ENCODE measurements at regions not wholly inside any gene's neighbourhood (a gene's known extent, or its start where the extent isn't known, plus 50 kb on each side); places are given as distances from the start of the nearest gene placed in this dataset.
"Not testable (repeated sequence)": the region's sequence is repeated elsewhere in the genome, so short reads cannot be mapped to it uniquely, and the experiment has no call there.

GRCh38 chr10:28087661-28088351 lies 88.9 kb upstream of the ODAD2 start:
- peaks cover 60% of the 10 kb centered on the region for H3K36me3 Mint-ChIP-seq
- DNase-seq (peak in 1 of 3 donors; percentile 1), ATAC-seq (ENCODE audit: low read depth in 2 of 2) (no peak)
- peaks cover 0 to 4% (median 0%) of the 10 kb centered on the region in 7 donors for H3K9me3 Mint-ChIP-seq
- no peaks in the 10 kb centered on the region for H3K27me3 ChIP-seq (ENCODE audit: control insufficient read depth, insufficient read depth, low read length)
- no peaks in the 10 kb centered on the region for H3K27me3 Mint-ChIP-seq
- peaks cover 11% of the 10 kb centered on the region for H3K36me3 ChIP-seq (ENCODE audit: control insufficient read depth, insufficient read depth, low read length)
- no peaks in the 10 kb centered on the region for H3K4me1 Mint-ChIP-seq
- no peak overlapping the region for H3K27ac Mint-ChIP-seq
- H3K4me3 ChIP-seq (ENCODE audit: low read depth, low read length): no peak overlapping the region
- H3K4me1 ChIP-seq (ENCODE audit: control insufficient read depth, insufficient read depth, low read length, poor library complexity, severe bottlenecking): no peaks in the 10 kb centered on the region
- no peak overlapping the region for H3K27ac ChIP-seq (ENCODE audit: insufficient read depth, low read length, poor library complexity, severe bottlenecking)
- H3K9me3 ChIP-seq (ENCODE audit: control insufficient read depth in 2 of 2, low read length in 2 of 2): no peaks in the 10 kb centered on the region
- H3K4me3 Mint-ChIP-seq: no peak overlapping the region

DNA sequence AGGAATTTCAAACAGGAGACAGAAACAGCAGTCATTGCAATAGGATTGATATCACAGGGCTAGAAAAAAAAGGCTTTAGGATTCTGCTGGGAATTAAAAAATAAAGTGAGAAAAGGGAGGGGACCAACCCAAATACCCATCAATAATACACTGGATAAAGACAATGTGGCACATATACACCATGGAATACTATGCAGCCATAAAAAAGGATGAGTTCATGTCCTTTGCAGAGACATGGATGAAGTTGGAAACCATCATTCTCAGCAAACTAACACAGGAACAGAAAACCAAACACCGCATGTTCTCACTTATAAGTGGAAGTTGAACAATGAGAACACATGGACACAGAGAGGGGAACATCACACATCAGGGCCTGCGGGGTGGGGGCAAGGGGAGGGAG lies 86.9 kb upstream of the ODAD2 start:
- not testable (repeated sequence) for H3K9me3 Mint-ChIP-seq; H3K27me3 ChIP-seq (ENCODE audit: control insufficient read depth, insufficient read depth, low read length); H3K27ac Mint-ChIP-seq; DNase-seq; ATAC-seq (ENCODE audit: low read depth in 2 of 2); H3K27me3 Mint-ChIP-seq; H3K4me3 ChIP-seq (ENCODE audit: low read depth, low read length); H3K9me3 ChIP-seq (ENCODE audit: control insufficient read depth in 2 of 2, low read length in 2 of 2); H3K27ac ChIP-seq (ENCODE audit: insufficient read depth, low read length, poor library complexity, severe bottlenecking); H3K4me1 Mint-ChIP-seq; H3K4me3 Mint-ChIP-seq; H3K4me1 ChIP-seq (ENCODE audit: control insufficient read depth, insufficient read depth, low read length, poor library complexity, severe bottlenecking)
- H3K36me3 ChIP-seq (ENCODE audit: control insufficient read depth, insufficient read depth, low read length): peaks cover 11% of the 10 kb centered on the region
- H3K36me3 Mint-ChIP-seq: peaks cover 56% of the 10 kb centered on the region

GRCh38 chr10:28082885-28083284 lies 84.0 kb upstream of the ODAD2 start:
- H3K4me1 ChIP-seq (ENCODE audit: control insufficient read depth, insufficient read depth, low read length, poor library complexity, severe bottlenecking): no peaks in the 10 kb centered on the region
- ATAC-seq (ENCODE audit: low read depth in 2 of 2) (no peak), DNase-seq (no peak)
- H3K9me3 ChIP-seq (ENCODE audit: control insufficient read depth in 2 of 2, low read length in 2 of 2): no peaks in the 10 kb centered on the region
- Mint-ChIP-seq H3K4me1 (no peaks in the 10 kb centered on the region), H3K4me3 (no peak overlapping the region), H3K36me3 (peaks cover 48% of the 10 kb centered on the region), H3K27ac (no peak overlapping the region), H3K9me3 (peaks cover 0 to 4% (median 0%) of the 10 kb centered on the region in 7 donors), H3K27me3 (no peaks in the 10 kb centered on the region)
- H3K27me3 ChIP-seq (ENCODE audit: control insufficient read depth, insufficient read depth, low read length): no peaks in the 10 kb centered on the region
- no peak overlapping the region for H3K4me3 ChIP-seq (ENCODE audit: low read depth, low read length)
- no peak overlapping the region for H3K27ac ChIP-seq (ENCODE audit: insufficient read depth, low read length, poor library complexity, severe bottlenecking)
- H3K36me3 ChIP-seq (ENCODE audit: control insufficient read depth, insufficient read depth, low read length): peaks cover 11% of the 10 kb centered on the region

DNA sequence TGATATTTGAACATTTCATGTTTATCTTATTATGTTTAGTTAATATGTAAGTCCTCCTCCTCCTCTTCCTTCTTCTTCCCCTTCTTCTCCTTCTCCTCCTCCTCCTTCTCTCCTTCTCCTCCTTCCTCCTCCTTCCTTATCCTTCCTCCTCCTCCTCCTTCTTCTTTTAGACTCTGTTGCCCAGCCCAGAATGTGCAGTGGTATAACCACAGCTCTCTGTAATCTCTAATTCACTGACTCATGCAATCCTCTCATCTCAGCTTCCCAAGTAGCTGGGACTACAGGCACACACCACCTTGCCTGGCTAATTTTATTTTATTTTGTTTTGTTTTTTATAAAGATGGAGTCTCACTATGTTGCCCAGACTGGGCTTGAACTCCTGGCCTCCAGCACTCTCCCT lies 83.4 kb upstream of the ODAD2 start:
- no peak overlapping the region for H3K27ac Mint-ChIP-seq

GRCh38 chr10:28077889-28078288 lies 79.0 kb upstream of the ODAD2 start:
- H3K4me1 Mint-ChIP-seq: no peaks in the 10 kb centered on the region
- DNase-seq: no peak
- H3K9me3 Mint-ChIP-seq: peaks cover 0 to 1% (median 0%) of the 10 kb centered on the region in 7 donors
- Histone ChIP-seq H3K4me1 (ENCODE audit: control insufficient read depth, insufficient read depth, low read length, poor library complexity, severe bottlenecking) (no peaks in the 10 kb centered on the region), H3K27me3 (ENCODE audit: control insufficient read depth, insufficient read depth, low read length) (no peaks in the 10 kb centered on the region), H3K9me3 (ENCODE audit: control insufficient read depth in 2 of 2, low read length in 2 of 2) (no peaks in the 10 kb centered on the region), H3K36me3 (ENCODE audit: control insufficient read depth, insufficient read depth, low read length) (peaks cover 8% of the 10 kb centered on the region), H3K4me3 (ENCODE audit: low read depth, low read length) (no peak overlapping the region), H3K27ac (ENCODE audit: insufficient read depth, low read length, poor library complexity, severe bottlenecking) (no peak overlapping the region)
- no peak for ATAC-seq (ENCODE audit: low read depth in 2 of 2)
- no peak overlapping the region for H3K4me3 Mint-ChIP-seq
- H3K36me3 Mint-ChIP-seq: peaks cover 22% of the 10 kb centered on the region
- no peaks in the 10 kb centered on the region for H3K27me3 Mint-ChIP-seq
- H3K27ac Mint-ChIP-seq: no peak overlapping the region

More for the DNA sequence above, 83.4 kb upstream of the ODAD2 start:
- H3K9me3 Mint-ChIP-seq: peaks cover 0 to 4% (median 0%) of the 10 kb centered on the region in 7 donors
- Histone ChIP-seq H3K27ac (ENCODE audit: insufficient read depth, low read length, poor library complexity, severe bottlenecking) (no peak overlapping the region), H3K9me3 (ENCODE audit: control insufficient read depth in 2 of 2, low read length in 2 of 2) (no peaks in the 10 kb centered on the region), H3K27me3 (ENCODE audit: control insufficient read depth, insufficient read depth, low read length) (no peaks in the 10 kb centered on the region), H3K4me1 (ENCODE audit: control insufficient read depth, insufficient read depth, low read length, poor library complexity, severe bottlenecking) (no peaks in the 10 kb centered on the region), H3K36me3 (ENCODE audit: control insufficient read depth, insufficient read depth, low read length) (peaks cover 8% of the 10 kb centered on the region), H3K4me3 (ENCODE audit: low read depth, low read length) (no peak overlapping the region)
- H3K36me3 Mint-ChIP-seq: peaks cover 42% of the 10 kb centered on the region
- no peak for DNase-seq
- H3K4me1 Mint-ChIP-seq: no peaks in the 10 kb centered on the region
- no peaks in the 10 kb centered on the region for H3K27me3 Mint-ChIP-seq
- H3K4me3 Mint-ChIP-seq: no peak overlapping the region
- no peak for ATAC-seq (ENCODE audit: low read depth in 2 of 2)

DNA sequence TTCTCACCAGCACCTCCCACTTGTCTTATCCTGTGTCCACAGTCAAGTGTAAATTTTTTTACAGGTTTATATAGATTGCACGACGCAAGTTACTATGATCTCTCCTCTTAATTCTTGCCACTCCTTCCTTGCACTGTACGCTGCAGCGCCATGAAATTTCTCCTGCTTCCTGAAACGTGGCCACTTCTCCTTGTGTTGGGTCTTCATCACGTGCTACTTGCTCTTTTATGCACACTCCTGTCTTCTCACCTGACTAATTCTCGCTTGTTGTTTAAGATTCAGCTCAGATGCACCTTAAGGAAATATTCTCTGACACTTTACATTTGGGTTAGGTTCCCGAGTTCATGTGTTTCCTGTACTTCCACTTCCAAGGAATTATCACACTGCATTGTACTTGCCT lies 76.5 kb upstream of the ODAD2 start:
- H3K4me1 Mint-ChIP-seq: no peaks in the 10 kb centered on the region
- no peaks in the 10 kb centered on the region for H3K27me3 ChIP-seq (ENCODE audit: control insufficient read depth, insufficient read depth, low read length)
- no peak overlapping the region for H3K27ac Mint-ChIP-seq
- H3K36me3 Mint-ChIP-seq: peaks cover 22% of the 10 kb centered on the region
- no peak for ATAC-seq (ENCODE audit: low read depth in 2 of 2)
- no peak overlapping the region for H3K27ac ChIP-seq (ENCODE audit: insufficient read depth, low read length, poor library complexity, severe bottlenecking)
- H3K9me3 Mint-ChIP-seq: peaks cover 0 to 1% (median 0%) of the 10 kb centered on the region in 7 donors
- H3K9me3 ChIP-seq (ENCODE audit: control insufficient read depth in 2 of 2, low read length in 2 of 2): no peaks in the 10 kb centered on the region
- H3K27me3 Mint-ChIP-seq: no peaks in the 10 kb centered on the region
- H3K4me3 Mint-ChIP-seq: no peak overlapping the region
- no peak overlapping the region for H3K4me3 ChIP-seq (ENCODE audit: low read depth, low read length)
- peaks cover 8% of the 10 kb centered on the region for H3K36me3 ChIP-seq (ENCODE audit: control insufficient read depth, insufficient read depth, low read length)
- no peaks in the 10 kb centered on the region for H3K4me1 ChIP-seq (ENCODE audit: control insufficient read depth, insufficient read depth, low read length, poor library complexity, severe bottlenecking)
- no peak for DNase-seq

DNA sequence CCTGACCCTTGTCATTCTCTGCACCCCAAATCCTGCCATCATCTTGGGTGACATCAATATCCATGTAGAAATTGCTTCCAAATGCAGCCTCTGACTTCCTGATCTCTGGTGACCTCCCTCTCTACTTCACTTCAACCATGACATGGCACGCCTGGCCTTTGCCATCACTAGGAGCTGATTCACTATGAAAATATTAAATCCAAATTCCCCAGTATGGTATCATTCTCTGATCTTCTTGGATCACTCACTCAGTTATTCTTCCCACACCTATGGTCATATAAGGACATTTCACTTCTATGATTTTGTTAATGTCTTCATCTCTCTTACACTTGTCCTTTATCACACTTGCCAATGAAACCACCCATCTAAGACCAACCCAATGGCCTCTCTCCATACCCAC lies 73.7 kb upstream of the ODAD2 start:
- Mint-ChIP-seq H3K27me3 (no peaks in the 10 kb centered on the region), H3K9me3 (peaks cover 0 to 4% (median 0%) of the 10 kb centered on the region in 7 donors), H3K36me3 (peaks cover 21% of the 10 kb centered on the region), H3K4me1 (no peaks in the 10 kb centered on the region), H3K4me3 (no peak overlapping the region), H3K27ac (no peak overlapping the region)
- Histone ChIP-seq H3K27me3 (ENCODE audit: control insufficient read depth, insufficient read depth, low read length) (no peaks in the 10 kb centered on the region), H3K4me3 (ENCODE audit: low read depth, low read length) (no peak overlapping the region), H3K27ac (ENCODE audit: insufficient read depth, low read length, poor library complexity, severe bottlenecking) (no peak overlapping the region), H3K9me3 (ENCODE audit: control insufficient read depth in 2 of 2, low read length in 2 of 2) (no peaks in the 10 kb centered on the region), H3K36me3 (ENCODE audit: control insufficient read depth, insufficient read depth, low read length) (peaks cover 8% of the 10 kb centered on the region), H3K4me1 (ENCODE audit: control insufficient read depth, insufficient read depth, low read length, poor library complexity, severe bottlenecking) (no peaks in the 10 kb centered on the region)
- DNase-seq: no peak
- no peak for ATAC-seq (ENCODE audit: low read depth in 2 of 2)

DNA sequence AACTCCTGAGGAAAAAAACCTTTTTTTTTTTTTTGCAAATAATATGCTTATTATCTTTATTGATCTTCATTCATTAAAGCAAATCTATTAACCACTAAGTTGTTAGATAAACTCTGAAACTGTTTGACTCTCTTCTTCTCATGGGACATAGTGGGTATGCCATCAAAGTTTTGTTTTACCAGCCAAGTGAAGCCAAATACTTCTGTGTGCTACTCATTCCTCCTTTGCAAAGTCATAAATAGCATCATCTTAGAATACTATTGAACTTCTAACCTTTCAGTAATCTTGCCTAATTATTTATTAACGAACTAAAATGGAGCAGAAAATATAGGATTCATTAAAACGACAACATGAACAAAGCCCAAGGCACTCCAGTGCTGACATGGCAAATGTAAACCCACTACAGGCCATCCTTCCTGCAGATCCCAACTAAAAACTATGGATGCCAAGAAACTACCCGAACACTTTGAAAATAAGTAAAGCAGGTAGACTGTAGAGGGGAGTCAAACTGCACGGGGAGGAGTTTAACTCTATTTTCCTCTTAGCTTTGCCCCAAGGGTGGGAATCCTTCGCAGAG lies 61.2 kb upstream of the ODAD2 start:
- Histone ChIP-seq H3K36me3 (ENCODE audit: control insufficient read depth, insufficient read depth, low read length) (no peaks in the 10 kb centered on the region), H3K9me3 (ENCODE audit: control insufficient read depth in 2 of 2, low read length in 2 of 2) (no peaks in the 10 kb centered on the region), H3K4me1 (ENCODE audit: control insufficient read depth, insufficient read depth, low read length, poor library complexity, severe bottlenecking) (no peaks in the 10 kb centered on the region), H3K4me3 (ENCODE audit: low read depth, low read length) (no peak overlapping the region), H3K27me3 (ENCODE audit: control insufficient read depth, insufficient read depth, low read length) (no peaks in the 10 kb centered on the region), H3K27ac (ENCODE audit: insufficient read depth, low read length, poor library complexity, severe bottlenecking) (no peak overlapping the region)
- peaks cover 38% of the 10 kb centered on the region for H3K36me3 Mint-ChIP-seq
- no peak for ATAC-seq (ENCODE audit: low read depth in 2 of 2)
- no peaks in the 10 kb centered on the region for H3K27me3 Mint-ChIP-seq
- no peak for DNase-seq
- no peak overlapping the region for H3K4me3 Mint-ChIP-seq
- H3K27ac Mint-ChIP-seq: no peak overlapping the region
- no peaks in the 10 kb centered on the region for H3K4me1 Mint-ChIP-seq
- peaks cover 0 to 1% (median 0%) of the 10 kb centered on the region in 7 donors for H3K9me3 Mint-ChIP-seq

Data from CD4-positive, CD25-positive, alpha-beta regulatory T cell (primary cell).